ENCODE measurements at regions not wholly inside any gene's neighbourhood (a gene's known extent, or its start where the extent isn't known, plus 50 kb on each side); places are given as distances from the start of the nearest gene placed in this dataset.

- H3K27me3 Mint-ChIP-seq: no peaks in the 10 kb centered on the region
- H3K4me1 Mint-ChIP-seq (ENCODE audit: unreplicated experiment): peaks cover 34% of the 10 kb centered on the region
- no peak for TF ChIP-seq CTCF (conservative IDR thresholded peaks at IDR 0.05)
- no peaks in the 10 kb centered on the region for H3K36me3 Mint-ChIP-seq
- no peak overlapping the region for H3K4me3 Mint-ChIP-seq
- peaks cover 4% of the 10 kb centered on the region for H3K9me3 Mint-ChIP-seq
- no peak overlapping the region for H3K27ac Mint-ChIP-seq
- DNase-seq (ENCODE audit: extremely low spot score, unreplicated experiment): no peak
These were observed 141.0 kb upstream of the TMTC4 start for GRCh38 chr13:100815476-100816046.

GRCh38 chr13:100812982-100813584 lies 138.5 kb upstream of the TMTC4 start:
- H3K9me3 Mint-ChIP-seq: peaks cover 4% of the 10 kb centered on the region
- H3K27me3 Mint-ChIP-seq: no peaks in the 10 kb centered on the region
- no peak for DNase-seq (ENCODE audit: extremely low spot score, unreplicated experiment)
- no peak overlapping the region for H3K27ac Mint-ChIP-seq
- no peaks in the 10 kb centered on the region for H3K36me3 Mint-ChIP-seq
- H3K4me3 Mint-ChIP-seq: no peak overlapping the region
- no peak for TF ChIP-seq CTCF (conservative IDR thresholded peaks at IDR 0.05)
- peaks cover 31% of the 10 kb centered on the region for H3K4me1 Mint-ChIP-seq (ENCODE audit: unreplicated experiment)

DNA sequence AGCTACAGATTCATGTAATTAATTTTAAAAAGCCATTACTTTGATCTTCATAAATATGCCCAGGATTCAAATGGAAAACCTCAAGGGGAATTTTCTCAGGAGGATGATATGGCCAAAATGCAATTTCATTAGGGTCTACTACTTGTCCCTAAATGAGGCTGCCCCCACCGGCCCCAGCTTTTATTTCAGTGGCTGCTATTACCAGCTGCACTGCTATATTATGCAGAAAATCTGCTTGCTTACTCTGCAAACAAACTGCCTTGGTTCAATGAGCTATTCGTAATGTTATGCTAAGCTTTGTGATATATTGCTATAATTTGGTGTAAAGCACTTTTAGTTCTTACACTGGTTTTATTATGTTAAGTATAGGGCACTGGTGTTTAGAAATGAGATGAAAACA lies 137.3 kb upstream of the TMTC4 start:
- H3K36me3 Mint-ChIP-seq: no peaks in the 10 kb centered on the region
- peaks cover 31% of the 10 kb centered on the region for H3K4me1 Mint-ChIP-seq (ENCODE audit: unreplicated experiment)
- H3K4me3 Mint-ChIP-seq: no peak overlapping the region
- no peaks in the 10 kb centered on the region for H3K27me3 Mint-ChIP-seq
- no peak overlapping the region for H3K27ac Mint-ChIP-seq
- no peak for DNase-seq (ENCODE audit: extremely low spot score, unreplicated experiment)
- TF ChIP-seq CTCF (conservative IDR thresholded peaks at IDR 0.05): no peak
- H3K9me3 Mint-ChIP-seq: no peaks in the 10 kb centered on the region

DNA sequence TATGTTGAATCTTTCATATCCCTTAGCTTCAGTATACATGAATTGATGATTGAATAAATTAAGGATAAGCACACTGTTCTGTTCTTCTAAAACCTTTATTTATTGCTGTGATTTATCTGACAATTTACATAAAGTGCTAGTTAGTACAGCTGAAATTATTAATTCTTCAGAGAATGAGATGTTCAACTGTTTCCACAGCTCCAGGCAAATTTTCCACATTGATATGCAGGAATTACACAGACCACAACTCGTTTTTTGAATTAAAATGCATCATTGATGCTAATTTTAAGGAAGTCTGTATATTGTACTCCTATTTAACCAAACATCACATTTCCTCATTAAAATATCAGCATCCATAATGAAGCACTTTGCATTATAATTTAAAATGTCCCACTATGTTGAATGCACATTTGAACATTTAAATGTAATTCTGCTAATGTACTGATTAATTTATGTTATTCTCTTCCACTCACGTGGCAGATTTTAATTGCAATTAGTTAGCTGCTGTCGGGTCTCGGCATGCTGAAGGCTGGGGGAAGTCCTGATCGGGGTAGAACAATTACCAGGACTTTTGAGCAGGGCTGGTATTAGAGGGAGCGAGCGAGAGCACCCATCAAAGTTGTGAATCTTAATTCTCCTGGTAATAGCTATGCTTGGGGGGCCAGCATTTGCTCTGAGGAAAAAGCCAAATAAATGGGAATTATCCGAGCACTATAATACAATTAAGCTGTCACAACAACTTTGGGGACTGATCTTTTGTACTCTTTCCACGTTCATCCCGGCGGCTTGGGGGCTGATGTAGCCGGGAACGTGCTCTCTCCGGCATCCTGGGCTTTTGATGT lies 136.7 kb upstream of the TMTC4 start:
- Mint-ChIP-seq H3K36me3 (no peaks in the 10 kb centered on the region), H3K4me3 (no peak overlapping the region), H3K4me1 (ENCODE audit: unreplicated experiment) (peaks cover 30% of the 10 kb centered on the region), H3K27ac (no peak overlapping the region), H3K27me3 (no peaks in the 10 kb centered on the region), H3K9me3 (no peaks in the 10 kb centered on the region)
- no peak for DNase-seq (ENCODE audit: extremely low spot score, unreplicated experiment)
- no peak for TF ChIP-seq CTCF (conservative IDR thresholded peaks at IDR 0.05)

- H3K27ac Mint-ChIP-seq: no peak overlapping the region
- H3K36me3 Mint-ChIP-seq: no peaks in the 10 kb centered on the region
- peaks cover 22% of the 10 kb centered on the region for H3K4me1 Mint-ChIP-seq (ENCODE audit: unreplicated experiment)
- no peaks in the 10 kb centered on the region for H3K9me3 Mint-ChIP-seq
- no peak for TF ChIP-seq CTCF (conservative IDR thresholded peaks at IDR 0.05)
- no peak for DNase-seq (ENCODE audit: extremely low spot score, unreplicated experiment)
- no peak overlapping the region for H3K4me3 Mint-ChIP-seq
- no peaks in the 10 kb centered on the region for H3K27me3 Mint-ChIP-seq
These were observed 135.9 kb upstream of the TMTC4 start for GRCh38 chr13:100810481-100810880.
